Mucosa of descending colon (tissue), 3 donors: ENCODE measurements at regions not wholly inside any gene's neighbourhood (a gene's known extent, or its start where the extent isn't known, plus 50 kb on each side); places are given as distances from the start of the nearest gene placed in this dataset.
"Not testable (repeated sequence)": the region's sequence is repeated elsewhere in the genome, so short reads cannot be mapped to it uniquely, and the experiment has no call there.

Experiments
- ATAC-seq: fragments of 200-7000 bp; cut with Tn5 transposase; one replicate; pipeline ENCODE4 v1.9.1; 2020; ENCODE audit warnings: mild to moderate bottlenecking, moderate library complexity
- DNase-seq, 3 donors: peaks; one replicate each; pipeline ENCODE4 v3.0.0-alpha.2; 2020
- H3K36me3 ChIP-seq: fragments of 200-600 bp; one replicate; pipeline ENCODE4 v1.8.0; 2021; ENCODE audit warnings: low read depth, mild to moderate bottlenecking
- H3K4me1 ChIP-seq: fragments of 200-600 bp; one replicate; pipeline ENCODE4 v1.8.0; 2021; ENCODE audit warnings: low read depth, mild to moderate bottlenecking
- H3K4me3 ChIP-seq: fragments of 200-600 bp; one replicate; pipeline ENCODE4 v1.8.0; 2021; ENCODE audit warnings: mild to moderate bottlenecking
- H3K9me3 ChIP-seq: fragments of 200-600 bp; one replicate; pipeline ENCODE4 v1.8.0; 2021; ENCODE audit warnings: mild to moderate bottlenecking
- intact Hi-C, 2 donors: fragments of 100-400 bp; cut with DNase I in 1 of 2; cut with micrococcal nuclease in 1 of 2; formaldehyde crosslinking; loops; one replicate each; pipeline versions ENCODE4 v1.11.0 to v1.11.1; 2022; cut with DNase I, micrococcal nuclease
- TF ChIP-seq, protein P1 (sequence below): fragments of 200-600 bp; IDR thresholded peaks from one replicate; pipeline ENCODE4 v1.8.0; 2022; ENCODE audit warnings: antibody characterized with exemption, mild to moderate bottlenecking
- donor health status: DM: no; HTN: no; CAD: no; lungs with moderate emphysema.
- donor health status: DM: no; HTN: no; CAD: no.
- donor health status: DM: no; HTN: yes; CAD: no.

GRCh38 chr16:32066016-32066651, 187.0 kb upstream of the TP53TG3D start:
- H3K36me3 ChIP-seq, ATAC-seq, intact Hi-C loops, H3K4me1 ChIP-seq, H3K4me3 ChIP-seq, H3K9me3 ChIP-seq: not testable (repeated sequence)
- DNase-seq, result peak in 1 of 3 donors; percentile 3

DNA sequence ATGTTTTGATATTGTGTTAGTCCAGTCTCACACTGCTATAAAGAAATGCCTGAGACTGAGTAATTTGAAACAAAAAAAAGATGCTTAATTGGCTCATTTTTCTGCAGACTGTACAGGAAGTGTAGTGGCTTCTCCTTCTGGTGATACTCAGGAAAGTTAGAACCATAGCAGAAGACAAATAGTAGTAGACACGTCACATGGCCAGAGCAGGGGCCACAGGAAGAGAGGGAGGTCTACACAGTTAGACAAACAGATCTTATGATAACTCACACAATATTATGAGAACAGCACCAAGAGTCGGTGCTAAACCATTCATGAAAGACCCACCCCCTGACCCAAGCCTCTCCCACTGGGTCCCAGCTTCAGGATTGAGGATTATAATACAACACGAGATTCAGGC, 181.5 kb upstream of the TP53TG3D start:
- DNase-seq, ATAC-seq, H3K4me3 ChIP-seq, H3K9me3 ChIP-seq, H3K36me3 ChIP-seq, H3K4me1 ChIP-seq, intact Hi-C loops: not testable (repeated sequence)

DNA sequence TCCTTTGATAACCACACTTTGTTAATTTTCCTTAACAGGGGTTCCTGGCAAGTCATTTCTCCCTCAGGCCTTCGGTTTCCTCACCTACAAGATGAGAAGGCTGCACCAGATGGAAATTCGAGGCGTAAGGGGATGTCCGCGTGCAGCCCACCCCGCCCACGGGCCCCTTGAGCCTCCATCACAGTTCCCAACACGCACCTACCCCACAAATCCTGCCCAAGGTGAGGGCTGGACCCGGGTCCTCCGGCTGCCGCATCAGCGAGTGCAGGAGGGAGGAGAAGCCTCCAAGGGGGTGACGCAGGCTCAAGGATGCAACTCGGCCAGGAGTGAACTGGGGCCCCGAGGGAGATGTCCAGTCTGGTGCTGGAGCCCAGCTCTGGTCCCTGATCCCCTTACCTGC, 169.2 kb upstream of the TP53TG3D start:
- H3K4me1 ChIP-seq, H3K4me3 ChIP-seq, intact Hi-C loops, ATAC-seq, H3K36me3 ChIP-seq, H3K9me3 ChIP-seq: not testable (repeated sequence)
- peak in 1 of 3 donors; percentile 8 for DNase-seq

- H3K4me1 ChIP-seq, H3K36me3 ChIP-seq, H3K4me3 ChIP-seq, ATAC-seq, intact Hi-C loops, H3K9me3 ChIP-seq: not testable (repeated sequence)
- DNase-seq, result peak in 1 of 3 donors; percentile 15
Observed at GRCh38 chr16:32084656-32085401, 168.3 kb upstream of the TP53TG3D start.

DNA sequence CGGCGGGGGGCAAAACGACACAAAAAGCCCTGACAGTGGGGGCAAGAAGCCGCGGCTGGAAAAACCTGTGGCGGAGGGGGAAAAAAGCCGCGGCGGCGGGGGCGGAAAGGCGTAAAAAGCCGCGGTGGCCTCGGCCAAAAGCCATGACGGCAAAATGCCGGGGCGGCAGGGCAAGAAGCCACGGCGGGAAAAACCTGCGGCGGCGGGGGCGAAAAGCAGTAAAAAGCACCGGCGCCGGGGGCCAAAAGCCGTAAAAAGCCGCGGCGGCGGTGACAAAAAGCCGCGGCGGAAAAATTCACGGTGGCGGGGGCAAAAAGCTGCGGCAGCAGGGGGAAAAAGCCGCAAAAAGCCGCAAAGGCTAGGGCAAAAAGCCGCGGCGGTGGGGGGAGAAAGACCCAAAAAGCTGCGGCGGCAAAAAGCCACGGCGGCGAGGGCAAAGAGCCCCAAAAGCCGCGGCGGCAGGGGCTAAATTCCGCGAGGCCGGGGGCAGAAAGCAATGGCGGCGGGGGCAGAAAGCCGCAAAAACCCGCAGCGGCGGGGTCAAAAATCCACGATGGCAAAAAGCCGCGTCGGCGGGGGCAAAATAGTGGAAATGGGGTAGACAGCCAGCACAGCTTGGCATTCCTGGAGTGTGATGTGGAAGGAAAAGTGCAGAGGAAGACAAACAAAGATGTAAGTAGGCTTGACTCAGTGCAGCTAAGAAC, 167.5 kb upstream of the TP53TG3D start:
- H3K9me3 ChIP-seq, intact Hi-C loops, ATAC-seq, H3K4me3 ChIP-seq, H3K36me3 ChIP-seq, H3K4me1 ChIP-seq: not testable (repeated sequence)
- DNase-seq, result peak in 1 of 3 donors; percentile 27

- peak in 1 of 3 donors; percentile 28 for DNase-seq
- H3K36me3 ChIP-seq, ATAC-seq, H3K4me3 ChIP-seq, intact Hi-C loops, H3K4me1 ChIP-seq, H3K9me3 ChIP-seq: not testable (repeated sequence)
Observed at GRCh38 chr16:32115562-32115961, 137.5 kb upstream of the TP53TG3D start.

DNA sequence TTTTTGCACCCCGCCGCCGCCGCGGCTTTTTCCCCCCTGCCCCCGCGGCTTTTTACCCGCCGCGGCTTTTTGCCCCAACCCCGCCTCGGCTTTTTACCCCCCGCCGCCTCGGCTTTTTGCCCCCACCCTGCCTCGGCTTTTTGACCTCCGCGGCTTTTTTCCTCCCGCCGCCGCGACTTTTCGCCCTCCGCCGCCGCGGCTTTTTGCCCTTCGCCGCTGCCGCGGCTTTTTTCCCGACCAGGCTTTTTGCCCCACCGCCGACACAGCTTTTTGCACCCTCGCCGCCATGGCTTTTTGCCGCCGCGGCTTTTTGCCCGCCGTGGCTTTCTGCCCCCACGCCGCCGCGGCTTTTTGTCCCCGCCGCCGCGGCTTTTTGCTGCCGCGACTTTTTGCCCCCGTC, 137.0 kb upstream of the TP53TG3D start:
- Histone ChIP-seq H3K4me3 (no peak overlapping the region), H3K4me1 (no peaks in the 10 kb centered on the region), H3K36me3 (no peaks in the 10 kb centered on the region), H3K9me3 (no peaks in the 10 kb centered on the region)
- DNase-seq (peak in 1 of 3 donors; percentile 28), ATAC-seq (no peak)
- TF ChIP-seq, protein P1, sequence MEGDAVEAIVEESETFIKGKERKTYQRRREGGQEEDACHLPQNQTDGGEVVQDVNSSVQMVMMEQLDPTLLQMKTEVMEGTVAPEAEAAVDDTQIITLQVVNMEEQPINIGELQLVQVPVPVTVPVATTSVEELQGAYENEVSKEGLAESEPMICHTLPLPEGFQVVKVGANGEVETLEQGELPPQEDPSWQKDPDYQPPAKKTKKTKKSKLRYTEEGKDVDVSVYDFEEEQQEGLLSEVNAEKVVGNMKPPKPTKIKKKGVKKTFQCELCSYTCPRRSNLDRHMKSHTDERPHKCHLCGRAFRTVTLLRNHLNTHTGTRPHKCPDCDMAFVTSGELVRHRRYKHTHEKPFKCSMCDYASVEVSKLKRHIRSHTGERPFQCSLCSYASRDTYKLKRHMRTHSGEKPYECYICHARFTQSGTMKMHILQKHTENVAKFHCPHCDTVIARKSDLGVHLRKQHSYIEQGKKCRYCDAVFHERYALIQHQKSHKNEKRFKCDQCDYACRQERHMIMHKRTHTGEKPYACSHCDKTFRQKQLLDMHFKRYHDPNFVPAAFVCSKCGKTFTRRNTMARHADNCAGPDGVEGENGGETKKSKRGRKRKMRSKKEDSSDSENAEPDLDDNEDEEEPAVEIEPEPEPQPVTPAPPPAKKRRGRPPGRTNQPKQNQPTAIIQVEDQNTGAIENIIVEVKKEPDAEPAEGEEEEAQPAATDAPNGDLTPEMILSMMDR, result no peak
- intact Hi-C loops, result no loop called here

GRCh38 chr16:32116533-32116932, 136.6 kb upstream of the TP53TG3D start:
- ATAC-seq, H3K4me1 ChIP-seq, intact Hi-C loops, H3K36me3 ChIP-seq, H3K4me3 ChIP-seq, H3K9me3 ChIP-seq: not testable (repeated sequence)
- peak in 1 of 3 donors; percentile 40 for DNase-seq

GRCh38 chr16:32120372-32120771, 132.7 kb upstream of the TP53TG3D start:
- H3K9me3 ChIP-seq, H3K4me3 ChIP-seq, intact Hi-C loops, ATAC-seq, H3K4me1 ChIP-seq, DNase-seq, H3K36me3 ChIP-seq: not testable (repeated sequence)

DNA sequence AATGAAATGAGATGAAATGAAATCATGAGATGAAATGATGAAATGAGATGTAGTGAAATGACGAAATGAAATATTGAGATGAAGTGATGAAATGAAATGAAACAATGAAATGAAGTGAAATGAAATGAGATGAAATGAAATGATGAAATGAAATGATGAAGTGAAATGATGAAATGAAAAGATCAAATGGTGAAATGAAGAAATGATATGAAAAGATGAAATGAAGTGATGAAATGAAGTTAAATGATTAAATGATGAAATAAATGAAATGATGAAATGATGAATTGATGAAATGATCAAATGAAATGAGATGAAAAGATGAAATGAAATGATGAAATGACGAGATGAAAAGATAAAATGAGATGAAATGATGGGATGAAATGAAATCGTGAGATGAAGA, 132.3 kb upstream of the TP53TG3D start:
- H3K4me3 ChIP-seq, H3K36me3 ChIP-seq, intact Hi-C loops, H3K4me1 ChIP-seq, ATAC-seq, DNase-seq, H3K9me3 ChIP-seq: not testable (repeated sequence)

DNA sequence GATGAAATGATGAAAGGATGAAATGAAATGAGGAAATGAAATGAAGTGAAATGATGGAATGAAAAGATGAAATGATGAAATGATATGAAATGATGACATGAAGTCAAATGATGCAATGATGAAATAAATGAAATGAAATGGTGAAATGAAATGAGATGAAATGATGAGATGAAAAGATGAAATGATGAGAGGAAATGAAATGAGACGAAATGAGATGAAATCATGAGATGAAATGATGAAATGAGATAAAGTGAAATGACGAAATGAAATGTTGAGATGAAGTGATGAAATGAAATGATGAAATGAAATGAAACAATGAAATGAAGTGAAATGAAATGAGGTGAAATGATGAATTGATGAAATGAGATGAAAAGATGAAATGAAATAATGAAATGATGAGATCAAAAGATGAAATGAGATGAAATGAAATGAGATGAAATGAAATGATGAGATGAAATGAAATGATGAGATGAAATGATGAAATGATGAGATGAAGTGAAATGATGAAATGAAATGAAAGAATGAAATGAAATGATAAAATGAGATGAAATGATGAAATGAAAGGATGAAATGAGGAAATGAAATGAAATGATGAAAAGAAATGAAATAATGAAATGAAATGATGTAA, 131.7 kb upstream of the TP53TG3D start:
- H3K36me3 ChIP-seq, H3K4me1 ChIP-seq, H3K4me3 ChIP-seq, H3K9me3 ChIP-seq, ATAC-seq, intact Hi-C loops, DNase-seq: not testable (repeated sequence)

- H3K4me3 ChIP-seq, DNase-seq, intact Hi-C loops, H3K9me3 ChIP-seq, H3K4me1 ChIP-seq, ATAC-seq, H3K36me3 ChIP-seq: not testable (repeated sequence)
Observed at GRCh38 chr16:32152434-32152833, 100.7 kb upstream of the TP53TG3D start.
